Fibroblast of lung (primary cell): ENCODE measurements at regions not wholly inside any gene's neighbourhood (a gene's known extent, or its start where the extent isn't known, plus 50 kb on each side); places are given as distances from the start of the nearest gene placed in this dataset.

Experiments
- EZH2 ChIP-seq: IDR thresholded peaks from 2 replicates; pipeline ENCODE4 v1.5.1; 2012; ENCODE audit warnings: low read length, control low read depth, mild to moderate bottlenecking; ENCODE audit errors: missing control alignments
- TF ChIP-seq, protein P1 (sequence below), 2 donors: IDR thresholded peaks in 1 of 2; conservative IDR thresholded peaks in 1 of 2; 1 replicate in 1 of 2; 2 replicates in 1 of 2; pipeline ENCODE4 v1.5.1; 2011 to 2012; ENCODE audit warnings: low read length in 2 of 2, control low read depth in 1 of 2, inconsistent platforms in 1 of 2, low read depth in 1 of 2, mild to moderate bottlenecking in 1 of 2

- TF ChIP-seq, protein P1, sequence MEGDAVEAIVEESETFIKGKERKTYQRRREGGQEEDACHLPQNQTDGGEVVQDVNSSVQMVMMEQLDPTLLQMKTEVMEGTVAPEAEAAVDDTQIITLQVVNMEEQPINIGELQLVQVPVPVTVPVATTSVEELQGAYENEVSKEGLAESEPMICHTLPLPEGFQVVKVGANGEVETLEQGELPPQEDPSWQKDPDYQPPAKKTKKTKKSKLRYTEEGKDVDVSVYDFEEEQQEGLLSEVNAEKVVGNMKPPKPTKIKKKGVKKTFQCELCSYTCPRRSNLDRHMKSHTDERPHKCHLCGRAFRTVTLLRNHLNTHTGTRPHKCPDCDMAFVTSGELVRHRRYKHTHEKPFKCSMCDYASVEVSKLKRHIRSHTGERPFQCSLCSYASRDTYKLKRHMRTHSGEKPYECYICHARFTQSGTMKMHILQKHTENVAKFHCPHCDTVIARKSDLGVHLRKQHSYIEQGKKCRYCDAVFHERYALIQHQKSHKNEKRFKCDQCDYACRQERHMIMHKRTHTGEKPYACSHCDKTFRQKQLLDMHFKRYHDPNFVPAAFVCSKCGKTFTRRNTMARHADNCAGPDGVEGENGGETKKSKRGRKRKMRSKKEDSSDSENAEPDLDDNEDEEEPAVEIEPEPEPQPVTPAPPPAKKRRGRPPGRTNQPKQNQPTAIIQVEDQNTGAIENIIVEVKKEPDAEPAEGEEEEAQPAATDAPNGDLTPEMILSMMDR (conservative IDR thresholded peaks at IDR 0.05 in 1 of 2, IDR thresholded peaks at IDR 0.05 in 1 of 2; ENCODE audit: low read depth in 1 of 2, low read length in 2 of 2) = peak; percentile 32 to 44
- no peak for TF ChIP-seq EZH2
These were observed 130.7 kb upstream of the GPRIN3 start for GRCh38 chr4:89438102-89438831.
